Testis (tissue), 2 donors: ENCODE measurements at regions not wholly inside any gene's neighbourhood (a gene's known extent, or its start where the extent isn't known, plus 50 kb on each side); places are given as distances from the start of the nearest gene placed in this dataset.

Experiments used
- POLR2A ChIP-seq: fragments of 450-650 bp; IDR thresholded peaks from one replicate; pipeline ENCODE4 v1.6.1; 2017; ENCODE audit warnings: antibody characterized with exemption, mild to moderate bottlenecking, moderate library complexity
- TF ChIP-seq, protein P1 (sequence below), 3 experiments: fragments of 450-650 bp in 2 of 3; fragments of 200-600 bp in 1 of 3; sonication (generic) in 1 of 3; IDR thresholded peaks; one replicate each; pipeline ENCODE4 v1.5.1; 2016 to 2019; ENCODE audit warnings: antibody characterized with exemption in 3 of 3, mild to moderate bottlenecking in 2 of 3, moderate library complexity in 1 of 3

DNA sequence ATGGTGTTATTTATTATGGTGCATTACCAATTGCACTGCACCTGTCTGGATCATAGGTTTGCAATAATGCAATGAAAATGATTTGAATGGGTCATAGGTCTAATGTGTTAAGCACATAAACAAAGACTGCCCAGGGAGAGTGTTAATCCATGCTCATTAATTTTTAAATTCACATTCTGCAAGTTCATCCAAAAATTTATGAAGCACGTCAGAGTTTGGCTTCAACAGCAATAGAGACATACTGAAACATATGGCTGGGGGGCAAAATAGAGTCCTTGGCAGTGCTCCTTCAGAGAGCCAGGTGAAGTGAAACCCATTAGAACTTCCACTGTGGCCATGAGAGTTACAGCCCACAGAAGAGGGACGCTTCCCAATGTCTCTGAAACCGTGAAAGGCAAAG, 441.1 kb downstream of the POM121L12 start:
- TF ChIP-seq, protein P1, sequence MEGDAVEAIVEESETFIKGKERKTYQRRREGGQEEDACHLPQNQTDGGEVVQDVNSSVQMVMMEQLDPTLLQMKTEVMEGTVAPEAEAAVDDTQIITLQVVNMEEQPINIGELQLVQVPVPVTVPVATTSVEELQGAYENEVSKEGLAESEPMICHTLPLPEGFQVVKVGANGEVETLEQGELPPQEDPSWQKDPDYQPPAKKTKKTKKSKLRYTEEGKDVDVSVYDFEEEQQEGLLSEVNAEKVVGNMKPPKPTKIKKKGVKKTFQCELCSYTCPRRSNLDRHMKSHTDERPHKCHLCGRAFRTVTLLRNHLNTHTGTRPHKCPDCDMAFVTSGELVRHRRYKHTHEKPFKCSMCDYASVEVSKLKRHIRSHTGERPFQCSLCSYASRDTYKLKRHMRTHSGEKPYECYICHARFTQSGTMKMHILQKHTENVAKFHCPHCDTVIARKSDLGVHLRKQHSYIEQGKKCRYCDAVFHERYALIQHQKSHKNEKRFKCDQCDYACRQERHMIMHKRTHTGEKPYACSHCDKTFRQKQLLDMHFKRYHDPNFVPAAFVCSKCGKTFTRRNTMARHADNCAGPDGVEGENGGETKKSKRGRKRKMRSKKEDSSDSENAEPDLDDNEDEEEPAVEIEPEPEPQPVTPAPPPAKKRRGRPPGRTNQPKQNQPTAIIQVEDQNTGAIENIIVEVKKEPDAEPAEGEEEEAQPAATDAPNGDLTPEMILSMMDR (IDR thresholded peaks at IDR 0.05): no peak
- TF ChIP-seq POLR2A: no peak
